Femur (tissue), 1 donor: ENCODE measurements at regions not wholly inside any gene's neighbourhood (a gene's known extent, or its start where the extent isn't known, plus 50 kb on each side); places are given as distances from the start of the nearest gene placed in this dataset.
"Not testable (repeated sequence)": the region's sequence is repeated elsewhere in the genome, so short reads cannot be mapped to it uniquely, and the experiment has no call there.

ENCODE experiments used
- DNase-seq: peaks from one replicate; pipeline ENCODE4 v3.0.0-alpha.2; 2017

- DNase-seq, result not testable (repeated sequence)
Measured at GRCh38 chr2:87521489-87521888, 226.4 kb upstream of the PLGLB2 start.

GRCh38 chr2:87524619-87525188 lies 223.2 kb upstream of the PLGLB2 start:
- not testable (repeated sequence) for DNase-seq

DNA sequence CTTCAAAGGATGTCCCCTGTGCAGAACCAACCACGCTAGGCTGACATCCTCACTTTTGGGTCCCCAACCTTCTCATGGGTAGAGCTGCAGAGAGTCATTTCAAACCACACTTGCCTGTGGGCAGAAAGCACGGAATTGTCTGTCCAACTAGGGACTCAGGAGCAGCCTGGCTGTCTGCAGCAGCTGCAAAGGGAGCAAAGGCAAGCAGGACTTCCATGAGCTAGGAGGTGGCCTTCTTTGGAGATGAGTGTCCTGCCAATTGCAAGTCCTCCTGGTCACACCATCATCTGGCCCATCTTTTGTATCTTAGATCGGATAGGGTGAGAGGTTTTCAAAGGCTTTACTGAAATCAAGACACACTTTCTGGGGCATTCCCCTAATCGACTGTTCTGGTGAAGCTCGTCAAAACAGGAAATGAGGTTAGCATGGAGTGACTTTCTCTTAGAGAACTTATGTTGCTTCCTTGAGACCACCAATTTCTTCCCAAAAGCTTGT lies 222.3 kb upstream of the PLGLB2 start:
- DNase-seq, result not testable (repeated sequence)

- DNase-seq, result not testable (repeated sequence)
Measured at GRCh38 chr2:87526258-87526657, 221.6 kb upstream of the PLGLB2 start.

GRCh38 chr2:87531968-87532715 lies 215.7 kb upstream of the PLGLB2 start:
- not testable (repeated sequence) for DNase-seq

GRCh38 chr2:87533390-87534272 lies 214.3 kb upstream of the PLGLB2 start:
- not testable (repeated sequence) for DNase-seq

DNA sequence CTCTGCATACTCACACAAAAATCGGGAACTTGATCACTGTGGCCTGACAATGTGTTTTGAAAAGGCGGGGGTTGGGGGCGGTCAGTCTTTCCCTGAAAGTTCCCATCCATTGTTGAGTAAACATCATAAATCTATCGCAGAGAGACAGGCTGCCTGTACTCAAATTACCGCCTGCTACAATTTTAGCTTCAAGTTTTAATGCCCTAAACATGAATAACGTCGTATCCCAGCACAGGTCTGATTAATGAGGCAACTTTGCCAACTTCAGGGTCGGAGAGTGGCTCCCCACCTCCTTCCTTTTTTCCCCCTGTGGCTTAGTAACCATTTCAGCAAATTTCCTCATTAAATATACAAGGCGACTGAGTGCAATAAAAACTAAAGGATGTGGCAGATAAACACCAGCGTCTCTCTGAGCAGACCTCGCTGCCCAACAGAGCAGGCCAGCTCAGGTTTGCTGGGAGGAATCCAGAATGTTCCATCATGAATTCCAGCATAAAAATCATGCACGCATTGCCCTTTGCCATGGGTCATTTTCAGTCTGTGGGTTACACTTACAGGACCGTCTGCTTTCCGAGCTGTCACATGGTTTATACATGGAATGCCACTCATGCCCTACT lies 213.5 kb upstream of the PLGLB2 start:
- DNase-seq, result not testable (repeated sequence)

DNA sequence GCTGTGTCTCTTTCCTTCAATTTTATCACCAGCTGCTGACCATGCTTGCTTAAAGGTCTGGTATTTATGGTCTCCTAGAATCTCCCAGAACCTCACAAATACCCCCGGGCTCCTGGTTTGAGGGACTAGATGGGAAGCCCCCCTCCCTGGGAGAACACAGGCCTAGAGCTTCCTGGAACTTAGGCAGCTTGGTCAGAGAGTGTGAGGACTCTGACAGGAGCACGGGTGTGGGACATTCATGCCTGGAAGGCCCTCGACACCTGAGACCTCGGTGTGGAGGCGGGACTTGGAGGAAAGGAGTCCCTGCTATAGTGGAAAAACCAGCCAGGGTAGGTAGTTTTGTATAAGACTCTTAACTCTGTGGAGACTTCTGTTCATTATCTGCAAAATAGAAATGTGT lies 211.5 kb upstream of the PLGLB2 start:
- DNase-seq, result not testable (repeated sequence)

DNA sequence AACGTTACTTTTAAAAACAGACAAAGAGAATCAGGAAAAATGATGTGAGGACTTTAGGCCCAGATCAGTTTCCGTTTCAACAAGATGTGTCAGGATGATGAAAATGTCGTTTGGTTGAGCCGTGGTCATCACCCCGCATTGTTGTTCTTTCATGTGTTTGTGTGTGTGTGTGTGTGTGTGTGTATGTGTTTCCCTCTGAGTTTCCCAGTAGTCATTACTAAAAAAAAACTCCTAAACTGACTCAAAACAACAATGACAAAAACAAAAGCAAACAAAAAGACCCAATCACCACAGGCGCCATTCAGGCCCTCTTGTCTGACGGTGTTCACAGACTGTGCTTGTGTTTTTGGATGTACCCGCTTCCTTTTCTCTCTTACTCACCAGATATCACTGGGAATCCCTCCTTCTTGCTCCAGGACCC lies 210.6 kb upstream of the PLGLB2 start:
- DNase-seq, result not testable (repeated sequence)

GRCh38 chr2:87538268-87538667 lies 209.6 kb upstream of the PLGLB2 start:
- DNase-seq, result not testable (repeated sequence)

DNA sequence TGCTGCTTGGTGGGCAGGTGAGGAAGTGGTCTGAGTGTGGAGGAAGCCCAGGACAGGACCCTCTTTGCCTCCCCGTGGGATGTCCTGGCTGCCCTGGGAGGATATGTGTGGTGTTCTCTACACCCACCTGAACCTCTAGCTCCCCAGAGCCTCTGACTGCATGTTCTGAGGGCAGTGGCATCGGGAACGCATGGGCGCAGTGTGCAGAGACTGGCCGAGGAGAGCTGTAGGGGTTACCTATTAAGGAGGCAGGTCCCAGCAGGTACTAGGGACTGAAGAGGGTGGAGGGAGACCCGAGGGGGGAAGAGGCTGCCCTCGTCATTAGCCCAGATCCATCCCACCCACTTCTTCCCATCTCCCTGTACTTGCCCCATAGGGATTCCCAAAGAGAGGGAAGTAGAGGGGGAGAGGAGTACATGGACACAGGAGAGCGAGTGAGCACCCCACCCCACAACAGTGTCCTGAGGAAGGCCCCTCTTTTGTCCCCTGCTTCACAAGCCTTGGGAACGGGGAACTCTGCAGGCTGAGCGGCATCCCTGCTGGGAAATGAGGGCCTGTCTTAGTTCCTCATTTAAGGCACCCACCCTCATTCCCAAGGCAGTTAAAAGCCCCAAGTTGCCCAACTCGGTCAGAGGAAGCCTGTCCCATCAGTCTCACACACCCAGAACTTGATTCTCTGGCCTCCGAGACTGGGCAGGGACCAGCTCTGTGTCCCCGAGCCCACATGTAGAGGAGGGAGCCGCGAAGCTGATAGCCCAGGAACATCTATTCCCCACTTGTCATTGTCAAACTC lies 208.5 kb upstream of the PLGLB2 start:
- not testable (repeated sequence) for DNase-seq

- not testable (repeated sequence) for DNase-seq
Measured at GRCh38 chr2:87540242-87540641, 207.6 kb upstream of the PLGLB2 start.

- DNase-seq, result not testable (repeated sequence)
Measured at GRCh38 chr2:87542599-87543174, 205.2 kb upstream of the PLGLB2 start.

DNA sequence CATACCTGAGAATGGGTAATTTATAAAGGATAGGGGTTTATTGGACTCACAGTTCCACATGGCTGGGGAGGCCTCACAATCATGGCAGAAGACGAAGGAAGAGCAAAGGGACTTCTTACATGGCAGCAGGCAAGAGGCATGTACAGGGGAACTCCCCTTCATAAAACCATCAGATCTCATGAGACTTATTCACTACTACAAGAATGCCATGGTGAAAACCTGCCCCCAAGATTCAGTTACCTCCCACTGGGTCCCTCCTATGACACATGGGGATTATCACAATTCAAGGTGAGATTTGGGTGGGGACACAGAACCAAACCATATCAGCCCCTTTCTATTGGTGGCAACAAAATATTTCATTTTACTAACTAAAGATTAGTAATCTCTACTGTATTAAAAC lies 204.1 kb upstream of the PLGLB2 start:
- not testable (repeated sequence) for DNase-seq

- DNase-seq, result not testable (repeated sequence)
Measured at GRCh38 chr2:87547106-87547505, 200.8 kb upstream of the PLGLB2 start.

DNA sequence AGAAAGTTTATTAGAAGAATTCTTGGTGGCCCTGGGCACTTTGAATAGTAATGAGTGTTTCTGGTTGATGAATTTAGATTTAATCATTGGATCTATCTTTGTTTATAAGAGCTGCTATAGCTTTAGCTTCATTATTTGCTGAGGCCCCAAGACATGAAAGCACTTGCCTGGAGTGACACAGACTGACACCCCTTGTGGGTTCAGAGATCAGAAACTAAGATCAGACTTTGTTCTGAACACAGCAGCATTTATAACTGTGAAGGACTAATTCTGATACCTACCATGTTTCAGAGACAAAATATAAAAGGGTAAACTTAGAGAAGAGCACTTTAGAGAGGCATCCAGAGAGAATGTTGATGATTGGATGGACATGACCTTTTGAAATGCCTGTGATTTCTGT lies 199.9 kb upstream of the PLGLB2 start:
- not testable (repeated sequence) for DNase-seq

- not testable (repeated sequence) for DNase-seq
Measured at GRCh38 chr2:87548681-87549536, 199.0 kb upstream of the PLGLB2 start.

DNA sequence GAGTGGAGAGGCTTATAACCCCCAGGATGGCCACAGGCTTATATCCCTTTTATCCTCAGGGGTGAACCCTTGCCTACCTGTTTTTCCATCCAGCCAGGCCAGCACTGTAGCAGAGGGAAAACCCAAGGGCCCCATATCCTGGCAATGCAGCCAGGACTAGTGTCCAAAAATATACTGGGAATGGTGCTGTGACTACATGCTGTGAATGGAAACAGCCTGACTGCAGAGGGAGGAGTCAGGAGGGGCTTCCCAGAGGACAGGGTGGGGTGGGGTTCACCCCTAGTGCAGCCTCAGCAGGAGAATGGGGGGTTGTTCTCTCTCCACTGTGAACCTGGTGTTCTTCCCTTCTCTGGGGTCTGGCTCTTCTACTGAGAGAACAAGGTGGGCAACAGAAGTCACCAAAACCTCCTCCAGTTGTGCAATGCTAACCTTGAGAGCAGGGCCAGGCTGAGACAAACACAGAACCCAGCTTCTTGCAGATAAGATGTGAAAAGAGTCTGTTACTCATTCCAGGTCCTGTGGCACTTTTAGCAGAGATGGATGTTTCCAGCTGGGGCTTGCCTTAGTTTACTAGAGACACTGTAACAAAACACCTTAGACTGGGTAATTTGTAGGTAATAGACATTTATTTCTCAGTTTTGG lies 198.2 kb upstream of the PLGLB2 start:
- peak; percentile 17 for DNase-seq

GRCh38 chr2:87554678-87555077 lies 193.2 kb upstream of the PLGLB2 start:
- DNase-seq, result not testable (repeated sequence)

- DNase-seq, result not testable (repeated sequence)
Measured at GRCh38 chr2:87555082-87555481, 192.8 kb upstream of the PLGLB2 start.
